ES-I3 (cell line): ENCODE measurements at regions not wholly inside any gene's neighbourhood (a gene's known extent, or its start where the extent isn't known, plus 50 kb on each side); places are given as distances from the start of the nearest gene placed in this dataset.
"Not testable (repeated sequence)": the region's sequence is repeated elsewhere in the genome, so short reads cannot be mapped to it uniquely, and the experiment has no call there.

Experiments used
- H3K36me3 ChIP-seq: 2 replicates; pipeline ENCODE4 v1.6.1; 2013; ENCODE audit warnings: mild to moderate bottlenecking, low read length, control low read depth, moderate library complexity; ENCODE audit not compliant: insufficient read depth
- H3K4me1 ChIP-seq: 2 replicates; pipeline ENCODE4 v1.6.1; 2013; ENCODE audit warnings: mild to moderate bottlenecking, control low read depth, low read length; ENCODE audit not compliant: insufficient read depth
- H3K9ac ChIP-seq: 2 replicates; pipeline ENCODE4 v1.6.1; 2013; ENCODE audit warnings: low read depth, mild to moderate bottlenecking, low read length, moderate library complexity
- H3K9me3 ChIP-seq: 2 replicates; pipeline ENCODE4 v1.6.1; 2013; ENCODE audit warnings: mild to moderate bottlenecking, low read length, moderate library complexity; ENCODE audit not compliant: control insufficient read depth, insufficient read depth

DNA sequence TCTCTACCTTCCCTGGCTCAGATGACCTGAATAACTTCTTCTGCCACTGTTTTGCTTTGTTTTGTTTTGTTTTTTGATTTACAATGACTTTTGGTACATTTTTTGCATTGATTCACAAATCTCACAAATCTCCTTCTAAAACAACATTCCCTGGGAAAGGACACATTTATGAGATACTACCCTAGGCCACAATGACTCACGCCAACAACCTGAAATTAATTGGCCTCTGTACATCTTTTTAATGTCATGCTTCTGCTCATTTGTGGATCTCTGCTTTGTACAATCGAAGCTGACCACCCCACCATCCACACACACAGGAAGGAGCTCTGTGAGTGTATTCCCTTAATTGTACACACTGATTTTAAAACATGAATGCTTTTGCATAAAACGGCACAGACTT, 156.7 kb upstream of the PFKP start:
- no peaks in the 10 kb centered on the region for H3K4me1 ChIP-seq
- no peaks in the 10 kb centered on the region for H3K36me3 ChIP-seq
- no peaks in the 10 kb centered on the region for H3K9me3 ChIP-seq
- H3K9ac ChIP-seq = no peak overlapping the region

DNA sequence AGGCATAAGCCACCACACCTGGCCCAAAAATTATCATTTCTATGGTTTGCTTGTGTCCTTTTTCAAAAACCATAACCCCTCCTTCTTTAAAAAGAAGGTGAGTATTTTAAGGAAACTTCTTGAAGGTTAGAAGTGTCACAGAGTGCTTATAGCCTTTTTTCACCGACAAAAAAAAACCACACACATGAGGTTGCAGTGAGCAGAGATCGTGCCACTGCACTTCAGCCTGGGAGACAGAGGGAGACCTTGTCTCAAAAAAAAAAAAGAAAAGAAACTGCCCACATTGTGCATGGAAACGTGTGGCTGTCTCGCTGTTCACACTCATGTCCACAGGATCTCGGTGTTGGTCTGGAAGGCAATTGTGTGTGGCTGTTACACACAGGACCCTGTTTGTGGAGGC, 157.4 kb upstream of the PFKP start:
- Histone ChIP-seq H3K36me3 (no peaks in the 10 kb centered on the region), H3K9ac (no peak overlapping the region), H3K9me3 (no peaks in the 10 kb centered on the region), H3K4me1 (no peaks in the 10 kb centered on the region)

DNA sequence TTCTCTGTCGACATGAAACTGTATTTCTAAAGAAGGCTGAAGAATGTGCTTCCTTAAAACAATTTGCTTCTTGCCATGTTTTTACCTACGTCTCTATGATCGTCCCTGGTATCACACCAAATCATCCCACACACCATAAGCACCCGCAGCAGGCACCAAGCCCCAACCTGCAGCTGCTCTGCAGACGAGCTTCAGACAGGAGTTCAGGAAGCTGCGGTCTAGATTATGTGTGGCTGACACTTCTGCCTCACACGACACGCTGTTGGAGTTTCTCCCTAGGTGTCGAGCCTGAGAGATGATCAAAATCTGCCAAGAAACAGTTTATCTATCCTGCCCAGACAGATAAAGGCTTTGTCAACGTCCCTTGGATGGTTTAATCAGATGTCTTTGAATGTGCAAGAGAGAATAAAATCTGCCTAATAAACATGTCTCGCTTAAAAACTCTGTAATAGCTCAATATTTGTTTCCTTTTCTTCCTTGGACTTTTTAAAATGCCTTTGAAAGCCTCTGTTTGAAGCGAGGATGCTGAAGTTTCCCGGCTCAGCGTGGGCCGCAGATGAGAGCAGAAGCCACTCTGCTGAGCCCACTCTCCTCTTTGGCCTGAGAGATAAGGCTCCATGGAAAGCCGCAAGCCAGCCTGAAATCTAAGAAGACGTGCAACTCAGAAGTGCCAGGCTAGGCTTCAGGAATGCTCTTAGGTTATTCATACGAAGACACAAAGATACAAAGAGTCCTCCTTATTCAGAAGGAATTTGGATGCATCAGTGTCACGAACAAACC, 158.3 kb upstream of the PFKP start:
- Histone ChIP-seq H3K4me1 (no peaks in the 10 kb centered on the region), H3K36me3 (no peaks in the 10 kb centered on the region), H3K9me3 (no peaks in the 10 kb centered on the region), H3K9ac (no peak overlapping the region)

DNA sequence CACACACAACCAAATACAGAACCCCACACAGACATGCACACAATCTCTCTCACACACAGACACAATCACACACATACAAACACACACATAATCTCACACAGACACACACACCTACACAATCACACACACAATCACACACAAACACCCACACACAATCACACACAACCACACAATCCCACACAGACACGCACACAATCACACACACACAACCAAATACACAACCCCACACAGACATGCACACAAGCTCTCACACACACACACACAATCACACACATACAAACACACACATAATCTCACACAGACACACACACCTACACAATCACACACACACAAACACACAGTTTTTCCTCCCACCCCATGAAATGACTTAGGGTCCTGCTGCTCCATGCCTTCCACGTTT, 160.4 kb upstream of the PFKP start:
- Histone ChIP-seq H3K36me3 (no peaks in the 10 kb centered on the region), H3K4me1 (no peaks in the 10 kb centered on the region), H3K9me3 (no peaks in the 10 kb centered on the region), H3K9ac (no peak overlapping the region)

DNA sequence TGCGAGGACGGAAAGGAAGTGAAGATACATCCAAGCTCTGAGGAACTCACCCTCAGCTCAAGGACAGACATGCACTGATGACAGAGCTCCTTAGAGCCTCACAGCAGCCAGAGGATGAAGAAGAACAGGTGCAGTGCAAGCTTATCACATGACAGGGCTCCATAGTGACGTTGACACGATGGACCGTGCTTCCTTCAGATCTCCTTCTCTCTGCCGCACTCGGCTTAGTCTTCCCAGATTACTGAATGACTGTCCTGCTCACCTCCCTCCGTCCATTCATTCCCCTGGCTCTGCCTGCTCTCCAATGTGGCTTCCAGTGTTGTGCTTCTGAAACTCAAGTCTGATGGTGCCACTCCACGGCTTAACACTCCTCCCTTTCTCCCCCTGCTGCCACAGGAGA, 161.5 kb upstream of the PFKP start:
- no peak overlapping the region for H3K9ac ChIP-seq
- no peaks in the 10 kb centered on the region for H3K4me1 ChIP-seq
- H3K9me3 ChIP-seq = no peaks in the 10 kb centered on the region
- no peaks in the 10 kb centered on the region for H3K36me3 ChIP-seq

DNA sequence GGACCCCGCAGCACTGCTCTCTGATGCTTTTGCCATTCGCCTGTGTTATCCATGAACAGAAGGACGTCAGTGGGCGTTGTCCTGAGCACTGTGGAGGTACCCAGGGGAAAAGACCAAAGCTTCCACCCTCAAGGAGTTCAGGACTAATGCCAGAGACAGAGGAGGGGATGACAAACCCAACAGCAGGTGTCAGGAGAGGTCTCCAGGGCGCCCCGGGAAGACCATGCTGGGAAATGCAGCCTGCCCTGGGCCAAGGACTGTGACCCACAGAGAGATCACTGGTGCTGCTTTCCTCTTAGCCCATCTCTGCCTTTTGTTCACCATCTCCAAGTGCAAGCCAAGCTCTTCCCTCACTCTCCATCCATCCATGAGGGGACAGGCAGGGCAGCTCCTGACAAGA, 166.8 kb upstream of the PFKP start:
- H3K9me3 ChIP-seq = no peaks in the 10 kb centered on the region
- no peaks in the 10 kb centered on the region for H3K4me1 ChIP-seq
- H3K36me3 ChIP-seq = no peaks in the 10 kb centered on the region
- no peak overlapping the region for H3K9ac ChIP-seq

DNA sequence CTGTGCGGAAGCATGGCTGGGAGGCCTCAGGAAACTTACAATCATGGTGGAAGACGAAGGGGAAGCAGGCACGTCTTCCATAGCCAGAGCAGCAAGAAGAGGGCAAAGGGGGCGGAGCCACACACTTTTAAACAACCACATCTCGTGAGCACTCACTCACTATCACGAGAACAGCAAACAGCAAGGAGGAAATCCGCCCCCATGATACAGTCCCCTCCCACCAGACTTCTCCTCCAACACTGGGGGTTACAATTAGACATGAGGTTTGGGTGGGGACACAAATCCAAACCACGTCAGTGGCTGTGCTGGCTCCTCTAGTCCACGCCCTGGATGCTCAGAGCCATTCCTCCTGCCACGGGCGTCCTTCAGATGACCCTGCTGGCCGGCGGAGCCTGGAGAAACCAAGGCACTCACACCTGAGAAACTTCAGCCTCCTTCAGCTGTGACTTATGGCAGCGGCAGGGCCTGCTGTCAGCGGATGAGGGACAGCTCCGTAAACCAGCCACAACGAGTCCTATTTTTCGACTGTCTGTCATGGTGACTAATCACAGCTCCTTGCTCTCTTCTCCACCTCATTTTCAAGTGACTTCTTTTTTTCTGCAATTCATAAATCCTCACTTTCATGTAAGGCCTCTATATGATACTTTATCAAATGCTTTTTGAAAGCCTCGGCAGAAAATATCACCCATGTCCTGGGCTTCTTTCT, 167.9 kb upstream of the PFKP start:
- H3K4me1 ChIP-seq = no peaks in the 10 kb centered on the region
- H3K9me3 ChIP-seq = no peaks in the 10 kb centered on the region
- no peaks in the 10 kb centered on the region for H3K36me3 ChIP-seq
- no peak overlapping the region for H3K9ac ChIP-seq

DNA sequence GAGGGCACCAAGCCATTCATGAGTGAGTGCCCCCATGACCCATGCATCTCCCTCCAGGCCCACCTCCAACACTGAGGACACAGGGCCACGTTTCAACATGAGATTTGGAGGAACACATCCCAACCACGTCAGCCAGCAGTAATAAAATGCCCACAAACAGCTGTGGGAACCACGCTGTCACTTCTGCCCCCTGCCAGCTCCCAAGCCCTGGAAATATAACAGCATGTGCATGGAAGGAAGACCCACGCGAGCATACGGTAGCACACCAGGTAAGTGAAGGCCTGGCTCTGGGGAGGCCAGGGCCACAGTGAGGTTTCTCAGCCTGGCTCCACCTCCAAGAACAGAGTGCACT, 168.9 kb upstream of the PFKP start:
- Histone ChIP-seq H3K36me3 (no peaks in the 10 kb centered on the region), H3K4me1 (no peaks in the 10 kb centered on the region), H3K9ac (no peak overlapping the region), H3K9me3 (no peaks in the 10 kb centered on the region)

DNA sequence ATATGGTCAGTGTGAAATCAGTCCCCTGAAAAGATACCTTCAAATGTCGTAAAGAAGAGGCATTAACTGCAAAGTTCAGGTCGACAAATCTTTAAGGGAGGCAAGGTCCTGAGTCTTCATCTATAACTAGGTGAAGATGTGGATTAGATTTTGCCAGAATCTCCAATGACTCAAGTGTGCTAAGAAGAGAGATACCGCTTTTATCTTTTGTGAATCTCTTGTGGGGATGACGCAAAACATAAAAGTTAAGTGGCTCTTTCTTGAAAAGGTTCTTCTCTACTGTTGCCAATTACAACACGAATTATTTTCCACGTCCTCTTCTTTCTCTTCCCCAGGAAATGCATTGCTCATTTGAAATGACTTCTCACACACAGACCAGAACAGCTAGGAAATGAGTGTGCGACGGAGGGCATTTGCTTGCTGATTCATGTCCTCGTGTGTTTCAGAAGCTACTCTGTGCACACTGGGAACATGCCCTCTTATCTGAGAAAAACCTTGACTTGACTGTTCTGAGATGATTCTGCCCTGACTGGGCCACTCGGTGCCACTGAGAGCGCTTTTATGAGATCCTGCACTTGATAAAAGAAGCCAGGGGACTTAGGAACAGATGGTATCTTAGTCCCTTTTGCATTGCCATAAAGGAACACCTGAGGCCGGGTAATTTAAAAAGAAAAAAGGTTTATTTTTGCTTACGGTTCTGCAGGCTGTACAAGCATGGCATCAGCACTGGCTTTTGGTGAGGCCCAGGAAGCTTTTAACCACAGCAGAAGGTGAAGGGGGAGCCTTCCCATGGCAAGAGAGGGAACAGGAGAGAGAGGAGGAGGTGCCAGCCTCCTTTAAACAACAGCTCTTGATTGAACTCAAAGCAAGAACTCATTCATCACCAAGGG, 169.5 kb upstream of the PFKP start:
- no peak overlapping the region for H3K9ac ChIP-seq

DNA sequence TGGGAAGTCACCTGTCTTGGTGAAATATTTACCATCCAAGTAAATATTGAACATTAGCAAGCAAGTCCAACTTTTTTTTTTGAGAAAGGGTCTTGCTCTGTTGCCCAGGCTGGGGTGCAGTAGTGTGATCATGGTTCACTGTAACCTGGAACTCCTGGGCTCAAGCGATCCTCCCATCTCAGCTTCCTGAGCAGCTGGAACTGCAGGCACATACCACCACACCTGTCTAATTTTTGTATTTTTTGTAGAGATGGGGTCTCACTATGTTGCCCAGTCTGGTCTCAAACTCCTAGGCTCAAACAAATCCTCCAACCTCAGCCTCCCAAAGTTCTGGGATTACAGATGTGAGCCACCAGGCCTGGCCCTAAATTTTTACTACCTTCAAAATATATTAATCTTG, 171.0 kb upstream of the PFKP start:
- not testable (repeated sequence) for H3K9me3 ChIP-seq, H3K9ac ChIP-seq, H3K4me1 ChIP-seq, H3K36me3 ChIP-seq

More for the DNA sequence above, 169.5 kb upstream of the PFKP start:
- Histone ChIP-seq H3K9me3 (no peaks in the 10 kb centered on the region), H3K4me1 (no peaks in the 10 kb centered on the region), H3K36me3 (no peaks in the 10 kb centered on the region)

DNA sequence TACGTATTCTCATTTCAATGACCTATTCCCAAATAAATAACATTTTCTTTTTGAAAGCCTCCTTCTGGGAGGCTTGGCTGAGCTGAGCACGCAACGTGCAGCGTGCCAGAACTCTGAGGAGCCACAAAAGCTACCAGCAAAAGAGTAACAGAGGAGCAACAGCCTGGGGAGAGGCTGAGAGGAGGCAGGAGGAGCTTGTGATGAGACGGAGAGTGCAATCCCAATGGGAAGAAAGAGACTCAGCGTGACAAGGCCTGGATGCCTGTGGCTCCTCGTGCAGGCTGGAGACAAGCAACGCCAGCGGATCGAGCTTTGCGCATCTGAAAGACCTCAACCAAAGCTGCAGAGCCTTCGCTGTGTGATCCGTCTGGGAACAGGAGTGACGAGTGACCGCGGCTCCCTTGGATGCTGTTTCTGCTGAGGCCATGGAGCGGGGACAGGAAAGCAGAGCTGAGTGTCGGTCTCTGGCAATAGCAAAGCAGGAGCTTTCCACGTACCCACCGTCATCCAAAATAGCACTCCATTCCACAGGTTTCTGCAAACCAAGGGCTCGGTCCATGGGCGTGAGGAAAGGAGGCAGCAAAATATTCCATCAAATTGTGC, 171.7 kb upstream of the PFKP start:
- Histone ChIP-seq H3K4me1 (no peaks in the 10 kb centered on the region), H3K36me3 (no peaks in the 10 kb centered on the region), H3K9ac (no peak overlapping the region), H3K9me3 (no peaks in the 10 kb centered on the region)

DNA sequence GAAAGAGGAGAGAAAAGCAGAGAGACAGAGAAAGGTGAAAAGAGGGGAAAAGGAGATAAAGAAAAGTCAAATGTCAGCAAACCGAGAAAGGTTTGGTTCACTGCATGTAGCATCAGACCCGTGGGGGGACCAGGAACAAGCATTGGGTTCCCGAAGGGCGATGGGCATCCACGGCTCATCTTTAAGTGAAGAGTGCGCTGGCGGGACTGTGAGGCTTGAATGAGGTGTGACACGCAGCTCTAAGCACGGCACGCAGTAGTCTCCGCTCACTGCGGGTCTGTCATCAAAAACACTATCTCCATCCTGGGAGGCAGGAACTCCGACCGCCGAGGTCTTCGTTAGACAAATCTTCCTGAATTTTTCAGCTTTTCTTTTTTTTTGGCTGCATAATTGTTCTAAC, 173.4 kb upstream of the PFKP start:
- H3K9ac ChIP-seq = no peak overlapping the region
- no peaks in the 10 kb centered on the region for H3K9me3 ChIP-seq
- no peaks in the 10 kb centered on the region for H3K36me3 ChIP-seq
- no peaks in the 10 kb centered on the region for H3K4me1 ChIP-seq

DNA sequence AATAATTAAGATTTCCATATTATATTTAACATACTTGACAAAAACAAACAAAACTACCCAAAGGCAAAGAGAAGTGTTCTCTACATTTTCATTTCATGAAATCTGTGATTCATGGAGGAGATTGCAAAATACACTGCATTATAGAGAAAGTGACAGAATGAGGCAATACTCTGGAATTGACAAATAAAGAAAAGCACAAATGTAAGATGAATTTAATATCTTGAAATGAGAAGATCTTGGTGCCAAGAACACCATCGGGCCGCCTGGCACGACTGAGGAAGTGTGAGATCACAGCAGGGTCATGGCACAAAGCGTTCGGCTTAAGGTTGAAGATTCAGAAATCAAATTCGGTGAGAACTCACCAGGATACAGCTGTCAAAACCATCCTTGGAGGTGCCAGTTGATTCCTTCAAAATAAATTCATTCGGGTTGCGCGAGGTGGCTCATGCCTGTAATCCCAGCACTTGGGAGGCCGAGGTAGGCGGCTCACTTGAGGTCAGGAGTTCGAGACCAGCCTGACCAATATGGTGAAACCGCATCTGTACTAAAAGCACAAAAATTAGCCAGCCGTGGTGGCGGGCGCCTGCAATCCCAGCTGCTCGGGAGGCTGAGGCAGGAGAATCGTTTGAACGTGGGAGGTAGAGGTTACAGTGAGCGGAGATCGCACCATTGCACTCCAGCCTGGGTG, 174.0 kb upstream of the PFKP start:
- H3K4me1 ChIP-seq = no peaks in the 10 kb centered on the region
- H3K9me3 ChIP-seq = no peaks in the 10 kb centered on the region
- no peaks in the 10 kb centered on the region for H3K36me3 ChIP-seq
- no peak overlapping the region for H3K9ac ChIP-seq

DNA sequence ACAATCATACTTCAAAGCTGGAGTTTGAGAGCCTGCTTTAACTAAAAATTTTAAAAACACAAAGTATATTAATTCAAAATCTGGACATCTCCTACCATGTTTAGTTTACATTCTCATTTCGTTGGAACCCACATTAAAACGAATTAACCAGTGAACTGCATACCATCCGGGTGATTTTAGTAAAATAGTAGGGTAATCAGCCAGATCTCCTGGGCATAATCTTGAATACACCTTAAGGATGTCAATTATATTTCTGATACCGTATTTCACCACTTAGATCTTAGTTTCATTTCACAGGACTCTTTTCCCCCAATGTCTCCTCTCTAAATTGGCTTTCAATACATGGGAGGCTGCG, 175.6 kb upstream of the PFKP start:
- no peaks in the 10 kb centered on the region for H3K9me3 ChIP-seq
- no peaks in the 10 kb centered on the region for H3K4me1 ChIP-seq
- H3K9ac ChIP-seq = no peak overlapping the region
- H3K36me3 ChIP-seq = no peaks in the 10 kb centered on the region
